ENCODE measurements at regions not wholly inside any gene's neighbourhood (a gene's known extent, or its start where the extent isn't known, plus 50 kb on each side); places are given as distances from the start of the nearest gene placed in this dataset.

DNA sequence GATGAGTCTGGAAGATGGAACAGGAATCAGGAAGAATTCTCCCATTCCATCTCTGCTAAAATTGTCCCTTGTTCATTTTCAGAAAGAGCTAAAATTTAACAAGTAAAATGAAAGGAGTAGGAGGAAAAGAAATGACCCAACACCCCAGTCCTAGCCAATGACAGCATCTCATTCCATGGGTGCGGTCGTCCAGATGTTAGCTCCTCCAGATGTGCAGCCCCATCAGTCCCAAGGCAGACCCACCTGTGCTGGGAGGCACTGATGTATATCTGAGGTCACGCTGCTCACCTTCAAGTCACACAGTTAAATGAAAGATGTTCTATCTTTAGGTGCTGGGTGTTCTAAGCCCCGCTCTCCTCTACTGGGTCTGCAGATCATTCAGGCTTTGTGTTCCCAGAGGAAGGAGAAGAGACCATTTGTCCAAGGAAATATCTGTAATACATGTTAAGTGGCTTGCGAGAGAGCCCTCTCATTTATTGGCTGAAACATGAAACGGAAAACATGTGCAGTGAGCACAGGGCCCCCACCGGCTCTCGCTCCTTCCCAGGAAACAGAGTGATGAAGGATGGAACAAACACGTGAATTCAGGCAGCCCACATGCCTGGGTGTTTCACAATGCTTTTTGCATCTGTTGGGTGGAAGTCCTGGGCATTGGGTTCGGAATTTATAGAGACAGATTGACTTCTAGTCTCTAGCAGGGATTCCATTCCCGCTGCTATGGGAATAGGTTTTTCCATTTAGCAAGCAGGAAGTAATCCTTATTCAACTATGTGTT lies 294.6 kb downstream of the NUAK1 start:
- Histone ChIP-seq H3K4me1 (no peaks in the 10 kb centered on the region), H3K36me3 (no peaks in the 10 kb centered on the region), H3K27me3 (no peaks in the 10 kb centered on the region), H3K4me3 (no peak overlapping the region), H3K27ac (no peak overlapping the region), H3K9me3 (no peaks in the 10 kb centered on the region)
- TF ChIP-seq, protein P1, sequence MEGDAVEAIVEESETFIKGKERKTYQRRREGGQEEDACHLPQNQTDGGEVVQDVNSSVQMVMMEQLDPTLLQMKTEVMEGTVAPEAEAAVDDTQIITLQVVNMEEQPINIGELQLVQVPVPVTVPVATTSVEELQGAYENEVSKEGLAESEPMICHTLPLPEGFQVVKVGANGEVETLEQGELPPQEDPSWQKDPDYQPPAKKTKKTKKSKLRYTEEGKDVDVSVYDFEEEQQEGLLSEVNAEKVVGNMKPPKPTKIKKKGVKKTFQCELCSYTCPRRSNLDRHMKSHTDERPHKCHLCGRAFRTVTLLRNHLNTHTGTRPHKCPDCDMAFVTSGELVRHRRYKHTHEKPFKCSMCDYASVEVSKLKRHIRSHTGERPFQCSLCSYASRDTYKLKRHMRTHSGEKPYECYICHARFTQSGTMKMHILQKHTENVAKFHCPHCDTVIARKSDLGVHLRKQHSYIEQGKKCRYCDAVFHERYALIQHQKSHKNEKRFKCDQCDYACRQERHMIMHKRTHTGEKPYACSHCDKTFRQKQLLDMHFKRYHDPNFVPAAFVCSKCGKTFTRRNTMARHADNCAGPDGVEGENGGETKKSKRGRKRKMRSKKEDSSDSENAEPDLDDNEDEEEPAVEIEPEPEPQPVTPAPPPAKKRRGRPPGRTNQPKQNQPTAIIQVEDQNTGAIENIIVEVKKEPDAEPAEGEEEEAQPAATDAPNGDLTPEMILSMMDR (IDR thresholded peaks at IDR 0.05): no peak
- no peak for TF ChIP-seq POLR2A (IDR thresholded peaks at IDR 0.05)
- no peak for DNase-seq
- intact Hi-C loops (cut with DNase I; ENCODE audit: low total_unique reads): no loop called here

DNA sequence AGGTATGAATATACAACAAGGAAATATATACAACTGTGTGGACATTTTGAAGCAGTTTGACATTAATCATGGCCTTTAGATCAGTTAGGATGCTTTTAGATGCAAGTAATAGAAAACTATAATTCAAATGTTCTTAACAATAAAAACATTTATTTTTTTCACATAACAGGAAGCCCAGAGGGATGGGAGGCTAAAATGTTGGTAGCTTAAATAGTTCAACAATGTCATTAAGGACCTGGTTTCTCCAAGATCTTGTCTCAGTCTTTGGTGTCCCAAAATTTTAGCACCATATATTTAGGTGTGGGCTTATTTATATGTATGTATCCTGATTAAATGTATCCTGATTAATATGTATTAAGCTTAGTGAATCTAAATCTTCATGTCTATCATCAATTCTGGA lies 292.4 kb downstream of the NUAK1 start:
- Histone ChIP-seq H3K27me3 (no peaks in the 10 kb centered on the region), H3K36me3 (no peaks in the 10 kb centered on the region), H3K27ac (no peak overlapping the region), H3K9me3 (no peaks in the 10 kb centered on the region), H3K4me3 (no peak overlapping the region), H3K4me1 (no peaks in the 10 kb centered on the region)
- DNase-seq: no peak
- TF ChIP-seq, protein P1 (IDR thresholded peaks at IDR 0.05): no peak
- TF ChIP-seq POLR2A (IDR thresholded peaks at IDR 0.05): no peak
- intact Hi-C loops (cut with DNase I; ENCODE audit: low total_unique reads): no loop called here

DNA sequence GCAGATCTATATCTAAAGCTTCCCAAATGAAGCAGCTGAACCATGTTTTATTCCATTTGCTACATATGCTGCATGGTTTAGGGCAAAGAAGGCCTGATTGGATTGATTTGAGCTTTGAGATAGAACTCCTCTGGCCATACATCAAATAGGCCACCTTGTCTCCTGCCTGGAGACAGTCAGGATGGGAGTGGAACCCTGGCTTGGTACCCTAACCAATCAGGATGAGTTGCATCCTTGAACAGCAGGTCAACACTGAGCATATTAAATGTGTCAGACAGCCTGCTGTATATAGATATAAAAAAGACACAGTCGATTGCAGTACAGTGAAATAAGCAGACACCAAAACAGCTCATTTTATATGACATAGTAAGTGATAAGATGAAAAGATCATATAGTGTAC lies 291.7 kb downstream of the NUAK1 start:
- no peak for DNase-seq

DNA sequence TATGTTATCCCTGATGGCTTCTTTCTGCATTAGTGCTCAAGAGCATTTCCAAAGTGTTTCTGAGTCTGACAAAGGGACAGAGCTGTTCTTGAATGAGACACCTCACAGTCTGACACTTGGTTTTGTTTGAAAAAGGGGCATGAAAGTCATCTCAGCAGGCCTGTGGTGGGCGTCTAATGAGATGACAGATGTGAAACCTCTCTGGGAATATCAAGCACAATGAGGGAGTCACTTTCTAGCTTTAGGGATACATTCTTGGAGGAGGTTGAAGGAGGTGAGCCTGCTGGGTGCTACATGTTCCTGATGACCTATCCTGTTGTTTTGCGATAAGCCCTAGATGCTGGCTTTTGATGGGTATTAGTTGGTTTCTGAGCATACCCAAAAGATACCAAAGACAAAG lies 290.5 kb downstream of the NUAK1 start:
- Histone ChIP-seq H3K36me3 (no peaks in the 10 kb centered on the region), H3K27me3 (no peaks in the 10 kb centered on the region), H3K4me3 (no peak overlapping the region), H3K27ac (no peak overlapping the region), H3K4me1 (no peaks in the 10 kb centered on the region), H3K9me3 (no peaks in the 10 kb centered on the region)
- TF ChIP-seq POLR2A (IDR thresholded peaks at IDR 0.05): no peak
- TF ChIP-seq, protein P1 (IDR thresholded peaks at IDR 0.05): no peak
- DNase-seq: no peak
- intact Hi-C loops (cut with DNase I; ENCODE audit: low total_unique reads): no loop called here

More for the DNA sequence above, 291.7 kb downstream of the NUAK1 start:
- no peaks in the 10 kb centered on the region for H3K9me3 ChIP-seq
- H3K4me3 ChIP-seq: no peak overlapping the region
- no peak overlapping the region for H3K27ac ChIP-seq
- no peaks in the 10 kb centered on the region for H3K27me3 ChIP-seq
- intact Hi-C loops (cut with DNase I; ENCODE audit: low total_unique reads): no loop called here
- TF ChIP-seq, protein P1 (IDR thresholded peaks at IDR 0.05): no peak
- no peak for TF ChIP-seq POLR2A (IDR thresholded peaks at IDR 0.05)
- H3K36me3 ChIP-seq: no peaks in the 10 kb centered on the region
- H3K4me1 ChIP-seq: no peaks in the 10 kb centered on the region

DNA sequence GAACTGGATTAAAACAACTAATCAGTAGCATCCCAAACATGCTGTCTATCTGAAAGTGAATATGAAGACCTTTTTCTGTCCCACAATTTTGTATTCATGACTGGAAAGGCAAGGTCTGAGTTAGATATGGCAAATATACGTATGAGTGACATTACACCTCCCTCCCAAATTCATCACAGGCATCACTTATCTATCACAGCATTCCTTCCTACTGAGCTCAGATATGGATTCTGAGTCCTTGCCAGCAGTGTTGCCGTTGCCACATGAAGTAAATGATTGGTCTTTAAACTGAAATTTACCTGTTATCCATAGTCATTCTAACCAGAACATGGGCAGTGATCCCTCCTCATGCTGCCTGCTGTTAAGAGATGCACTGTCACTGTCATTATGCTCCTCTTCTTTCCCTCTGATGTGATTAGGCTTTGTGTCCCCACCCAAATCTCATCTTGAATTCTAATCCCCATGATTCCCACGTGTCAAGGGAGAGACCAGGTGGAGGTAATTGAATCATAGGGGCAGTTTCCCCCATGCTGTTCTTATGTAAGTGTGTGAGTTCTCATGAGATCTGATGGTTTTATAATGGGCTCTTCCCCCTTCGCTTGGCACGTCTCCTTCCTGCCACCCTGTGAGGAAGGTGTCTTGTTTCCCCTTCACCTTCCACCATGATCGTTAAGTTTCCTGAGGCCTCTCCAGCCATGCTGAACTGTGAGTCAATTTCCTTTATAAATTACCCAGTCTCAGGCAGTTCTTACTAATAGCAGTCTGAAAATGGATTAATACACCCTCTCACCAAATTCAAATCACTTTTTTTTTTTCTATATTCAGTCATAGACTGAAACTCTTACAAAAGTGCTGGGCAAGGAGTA lies 288.4 kb downstream of the NUAK1 start:
- intact Hi-C loops (cut with DNase I; ENCODE audit: low total_unique reads): no loop called here
- Histone ChIP-seq H3K4me3 (no peak overlapping the region), H3K9me3 (no peaks in the 10 kb centered on the region), H3K4me1 (no peaks in the 10 kb centered on the region), H3K36me3 (no peaks in the 10 kb centered on the region), H3K27ac (no peak overlapping the region), H3K27me3 (no peaks in the 10 kb centered on the region)
- no peak for DNase-seq
- TF ChIP-seq POLR2A (IDR thresholded peaks at IDR 0.05): no peak
- TF ChIP-seq, protein P1 (IDR thresholded peaks at IDR 0.05): no peak

All from uterus (tissue), 3 donors.